K562 (cell line): ENCODE measurements at regions not wholly inside any gene's neighbourhood (a gene's known extent, or its start where the extent isn't known, plus 50 kb on each side); places are given as distances from the start of the nearest gene placed in this dataset.

Experiments
- ATAC-seq: fragments of 200-7000 bp; cut with Tn5 transposase; 3 replicates; pipeline ENCODE4 v1.9.1; 2020; ENCODE audit warnings: moderate library complexity
- BruUV-seq: library from RNA; stranded (reverse); fragments of 400-500 nt; replicated peaks from 2 replicates; lab custom pipeline; 2021; lab: Mats Ljungman, UMichigan
- CTCF ChIA-PET: fragments of 300-600 bp; formaldehyde crosslinking; extraction: SDS; loops from one replicate; lab custom pipeline; 2021; ENCODE audit warnings: low intra/inter-chr PET ratio; lab: Yijun Ruan, JAX
- POLR2A ChIA-PET: fragments of 300-600, 350-650 bp; sonication (Branson Sonifier 250); formaldehyde crosslinking; extraction: SDS; loops from one replicate; lab custom pipeline; 2021; ENCODE audit warnings: antibody characterized with exemption, inconsistent platforms; lab: Yijun Ruan, JAX
- DNase-seq, 4 experiments: peaks; one replicate each; pipeline versions ENCODE4 v3.0.0 to v3.0.0-alpha.2; 2011 to 2018; ENCODE audit warnings: low spot score in 3 of 4, mixed read lengths in 3 of 4; ENCODE audit errors: extremely low read depth in 1 of 4
- FAIRE-seq: peaks from 2 replicates; lab custom pipeline; 2011; peaks lifted over from hg19 to GRCh38; lab: Jason Lieb, UNC
- H2AFZ ChIP-seq: 2 replicates; pipeline ENCODE4 v1.6.0; 2011; ENCODE audit warnings: low read depth, low read length, control low read depth, inconsistent platforms
- H3K27ac ChIP-seq: fragments of 200-600 bp; 3 replicates; pipeline ENCODE4 v1.8.0; 2011; ENCODE audit warnings: low read depth, mild to moderate bottlenecking, control low read depth, inconsistent platforms, low read length, moderate library complexity, mixed read lengths; ENCODE audit errors: extremely low read depth
- H3K27me3 ChIP-seq, 2 experiments: fragments of 300-600 bp in 1 of 2; 2 replicates in 1 of 2; 3 replicates in 1 of 2; pipeline versions ENCODE4 v1.6.0 to v1.8.0; 2011; ENCODE audit warnings: inconsistent platforms in 2 of 2, low read length in 2 of 2, mild to moderate bottlenecking in 1 of 2, mixed read lengths in 1 of 2, moderate library complexity in 1 of 2; ENCODE audit not compliant: control insufficient read depth in 2 of 2, insufficient read depth in 2 of 2
- H3K36me3 ChIP-seq: fragments of 300-600 bp; 3 replicates; pipeline ENCODE4 v1.8.0; 2011; ENCODE audit warnings: mild to moderate bottlenecking, low read length, inconsistent platforms; ENCODE audit not compliant: control insufficient read depth, insufficient read depth
- H3K4me1 ChIP-seq, 2 experiments: fragments of 200-600 bp in 1 of 2; replicated peaks in 1 of 2; 2 replicates in 1 of 2; 3 replicates in 1 of 2; pipeline versions ENCODE4 v1.5.1 to v1.8.0; 2011; ENCODE audit warnings: inconsistent platforms in 2 of 2, low read length in 2 of 2, mild to moderate bottlenecking in 1 of 2, mixed read lengths in 1 of 2, moderate library complexity in 1 of 2; ENCODE audit not compliant: control insufficient read depth in 2 of 2, insufficient read depth in 2 of 2
- H3K4me2 ChIP-seq: 2 replicates; pipeline ENCODE4 v1.6.1; 2011; ENCODE audit warnings: low read length, control low read depth, inconsistent platforms, mixed read lengths; ENCODE audit not compliant: insufficient read depth
- H3K4me3 ChIP-seq: fragments of 200-600 bp; sonication (generic), shearing (Covaris generic); 2 replicates; pipeline ENCODE4 v1.5.1; 2016; ENCODE audit warnings: control low read depth, inconsistent platforms
- H3K79me2 ChIP-seq: fragments of 200-600 bp; 3 replicates; pipeline ENCODE4 v1.8.0; 2011; ENCODE audit warnings: low read length, inconsistent platforms; ENCODE audit not compliant: control insufficient read depth, insufficient read depth
- H3K9ac ChIP-seq, 2 experiments: 2 replicates each; pipeline versions ENCODE4 v1.6.0 to v1.6.1; 2011; ENCODE audit warnings: low read depth in 2 of 2, low read length in 2 of 2, control low read depth in 1 of 2, inconsistent platforms in 1 of 2, mild to moderate bottlenecking in 1 of 2, mixed read lengths in 1 of 2; ENCODE audit not compliant: insufficient read depth in 1 of 2
- H3K9me1 ChIP-seq: one replicate; pipeline ENCODE4 v1.6.0; 2011; ENCODE audit warnings: inconsistent platforms, mild to moderate bottlenecking, low read length, moderate library complexity; ENCODE audit not compliant: control insufficient read depth, insufficient read depth
- H3K9me3 ChIP-seq: replicated peaks from 2 replicates; pipeline ENCODE4 v1.5.1; 2011; ENCODE audit warnings: low read depth, low read length, inconsistent platforms; ENCODE audit not compliant: control insufficient read depth, insufficient read depth
- H4K20me1 ChIP-seq: replicated peaks from 2 replicates; pipeline ENCODE4 v1.6.1; 2011; ENCODE audit warnings: low read length, inconsistent platforms, mixed read lengths; ENCODE audit not compliant: control insufficient read depth, insufficient read depth
- CEBPG ChIP-seq, 3 experiments: fragments of 200-800 bp in 1 of 3; sonication (Bioruptor generic) in 1 of 3; sonication (generic) in 1 of 3; formaldehyde crosslinking in 1 of 3; IDR thresholded peaks in 2 of 3; conservative IDR thresholded peaks in 1 of 3; 2 replicates each; pipeline versions ENCODE4 v1.6.1 to v1.8.0; 2016 to 2022; ENCODE audit warnings: missing compliant biosample characterization in 2 of 3, missing genetic modification characterization in 2 of 3, mild to moderate bottlenecking in 1 of 3, missing genetic modification reagents in 1 of 3
- HEY1 ChIP-seq: fragments of 250-450 bp; sonication (Bioruptor Pico); IDR thresholded peaks from 2 replicates; pipeline ENCODE4 v1.5.0; 2020; ENCODE audit warnings: mild to moderate bottlenecking, moderate library complexity, borderline replicate concordance
- IFI16 ChIP-seq: fragments of 250-450 bp; sonication (Bioruptor Pico); IDR thresholded peaks from 2 replicates; pipeline ENCODE4 v2.1.2; 2022; ENCODE audit warnings: mild to moderate bottlenecking, inconsistent platforms
- NFE2L1 ChIP-seq: fragments of 450-650 bp; IDR thresholded peaks from 2 replicates; pipeline ENCODE4 v1.6.1; 2016; ENCODE audit warnings: missing genetic modification characterization, low read depth, mild to moderate bottlenecking, missing compliant biosample characterization, moderate library complexity, borderline replicate concordance
- SNIP1 ChIP-seq: fragments of 450-650 bp; IDR thresholded peaks from 2 replicates; pipeline ENCODE4 v1.7.1; 2017; ENCODE audit warnings: low read depth, mild to moderate bottlenecking
- in situ Hi-C: fragments of 300-500 bp; cut with MboI; formaldehyde crosslinking; loops from 4 replicates; pipeline ENCODE4 v1.15.0; 2018; ENCODE audit warnings: inconsistent platforms, mixed read lengths
- intact Hi-C: fragments of 100-400 bp; cut with micrococcal nuclease; formaldehyde crosslinking; loops from 2 replicates; pipeline ENCODE4 v1.14.2; 2022
- TF ChIP-seq, protein P1 (sequence below), 3 experiments: IDR thresholded peaks in 2 of 3; conservative IDR thresholded peaks in 1 of 3; 2 replicates each; pipeline ENCODE4 v1.5.1; 2011 to 2012; ENCODE audit warnings: low read length in 3 of 3, mild to moderate bottlenecking in 3 of 3, control low read depth in 2 of 3, improper control_type of control experiment in 1 of 3, inconsistent platforms in 1 of 3, low read depth in 1 of 3, mixed read lengths in 1 of 3, moderate library complexity in 1 of 3; ENCODE audit not compliant: insufficient read depth in 2 of 3
- TF ChIP-seq, protein P2 (sequence below): fragments of 450-650 bp; formaldehyde crosslinking; IDR thresholded peaks from 2 replicates; pipeline ENCODE4 v1.4.0; 2020; ENCODE audit warnings: mild to moderate bottlenecking, moderate library complexity
- TF ChIP-seq, protein P3 (sequence below): fragments of 250-450 bp; sonication (Bioruptor Pico); IDR thresholded peaks from 2 replicates; pipeline ENCODE4 v1.4.0; 2020; ENCODE audit warnings: mild to moderate bottlenecking, moderate library complexity

DNA sequence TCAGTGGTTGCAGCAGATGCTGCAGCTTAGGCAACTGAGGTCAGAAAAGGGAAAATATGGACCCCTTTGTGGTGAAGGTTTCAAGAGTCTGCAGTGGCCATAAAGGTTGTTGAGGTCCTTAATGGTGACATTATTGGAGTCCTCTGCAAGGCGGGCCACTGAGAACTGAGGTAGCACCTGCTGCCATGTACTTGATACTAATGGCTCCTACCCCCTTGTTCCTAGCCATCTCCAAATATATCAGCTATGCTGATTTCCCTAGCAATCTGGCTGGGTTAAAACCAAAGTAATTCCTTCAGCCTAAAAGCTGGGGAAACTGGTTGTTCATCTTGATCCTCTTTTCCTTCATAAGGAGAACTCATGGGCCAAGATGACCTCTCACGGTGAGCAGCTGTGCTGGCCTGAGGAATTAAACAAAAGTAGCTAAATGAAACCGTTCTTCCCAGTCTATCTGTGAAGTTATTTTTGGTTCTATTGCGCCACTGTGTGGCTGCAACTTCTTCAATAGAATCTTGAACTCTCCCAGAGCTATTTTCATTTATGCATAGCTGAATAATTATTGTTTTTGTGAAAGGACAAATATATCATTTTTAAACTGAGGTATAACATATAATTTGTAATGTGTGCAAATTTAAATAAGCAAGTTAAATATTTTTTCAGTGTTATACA lies 76.1 kb upstream of the PLSCR4 start (continued):
- TF ChIP-seq, protein P1, sequence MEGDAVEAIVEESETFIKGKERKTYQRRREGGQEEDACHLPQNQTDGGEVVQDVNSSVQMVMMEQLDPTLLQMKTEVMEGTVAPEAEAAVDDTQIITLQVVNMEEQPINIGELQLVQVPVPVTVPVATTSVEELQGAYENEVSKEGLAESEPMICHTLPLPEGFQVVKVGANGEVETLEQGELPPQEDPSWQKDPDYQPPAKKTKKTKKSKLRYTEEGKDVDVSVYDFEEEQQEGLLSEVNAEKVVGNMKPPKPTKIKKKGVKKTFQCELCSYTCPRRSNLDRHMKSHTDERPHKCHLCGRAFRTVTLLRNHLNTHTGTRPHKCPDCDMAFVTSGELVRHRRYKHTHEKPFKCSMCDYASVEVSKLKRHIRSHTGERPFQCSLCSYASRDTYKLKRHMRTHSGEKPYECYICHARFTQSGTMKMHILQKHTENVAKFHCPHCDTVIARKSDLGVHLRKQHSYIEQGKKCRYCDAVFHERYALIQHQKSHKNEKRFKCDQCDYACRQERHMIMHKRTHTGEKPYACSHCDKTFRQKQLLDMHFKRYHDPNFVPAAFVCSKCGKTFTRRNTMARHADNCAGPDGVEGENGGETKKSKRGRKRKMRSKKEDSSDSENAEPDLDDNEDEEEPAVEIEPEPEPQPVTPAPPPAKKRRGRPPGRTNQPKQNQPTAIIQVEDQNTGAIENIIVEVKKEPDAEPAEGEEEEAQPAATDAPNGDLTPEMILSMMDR (IDR thresholded peaks at IDR 0.05 in 2 of 3, conservative IDR thresholded peaks at IDR 0.05 in 1 of 3; ENCODE audit: insufficient read depth in 2 of 3, low read depth in 1 of 3, low read length in 3 of 3): peak; percentile 19 to 47 (median 24); a peak in 3 of 6 replicates
- TF ChIP-seq, protein P2, sequence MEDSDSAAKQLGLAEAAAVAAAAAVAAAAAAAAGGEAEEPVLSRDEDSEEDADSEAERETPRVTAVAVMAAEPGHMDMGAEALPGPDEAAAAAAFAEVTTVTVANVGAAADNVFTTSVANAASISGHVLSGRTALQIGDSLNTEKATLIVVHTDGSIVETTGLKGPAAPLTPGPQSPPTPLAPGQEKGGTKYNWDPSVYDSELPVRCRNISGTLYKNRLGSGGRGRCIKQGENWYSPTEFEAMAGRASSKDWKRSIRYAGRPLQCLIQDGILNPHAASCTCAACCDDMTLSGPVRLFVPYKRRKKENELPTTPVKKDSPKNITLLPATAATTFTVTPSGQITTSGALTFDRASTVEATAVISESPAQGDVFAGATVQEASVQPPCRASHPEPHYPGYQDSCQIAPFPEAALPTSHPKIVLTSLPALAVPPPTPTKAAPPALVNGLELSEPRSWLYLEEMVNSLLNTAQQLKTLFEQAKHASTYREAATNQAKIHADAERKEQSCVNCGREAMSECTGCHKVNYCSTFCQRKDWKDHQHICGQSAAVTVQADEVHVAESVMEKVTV (CRISPR knock-in tag): peak; percentile 34; the same call in 1 of the 2 replicates

DNA sequence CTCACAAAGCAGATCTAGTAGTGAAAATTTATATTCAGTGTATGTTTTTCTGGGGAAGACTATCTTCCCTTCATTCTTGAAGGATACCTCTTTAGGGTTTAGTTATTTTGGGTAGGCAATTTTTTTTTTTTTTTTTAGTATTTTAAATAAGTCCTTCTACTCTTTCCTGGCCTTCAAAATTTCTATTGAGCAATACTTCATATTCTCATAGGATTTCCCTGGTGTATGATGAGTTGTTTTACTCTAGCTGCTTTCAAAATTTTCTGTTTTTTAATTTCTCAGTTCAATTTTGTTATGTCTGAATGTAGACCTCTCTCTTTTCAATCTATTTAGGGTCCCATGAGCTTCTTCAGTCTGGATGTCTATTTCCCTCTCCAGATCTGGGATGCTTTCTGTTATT lies 74.3 kb upstream of the PLSCR4 start:
- no peaks in the 10 kb centered on the region for H3K4me1 ChIP-seq
- ChIA-PET POLR2A (no interaction called here), CTCF (interaction anchor here (0.7 to 0.9 kb wide), 2 partner anchors 102 to 107 kb away, joined by 3 read pairs; no protein-coding TSS in a partner anchor)
- H2AFZ ChIP-seq: no peak overlapping the region
- TF ChIP-seq SNIP1 (no peak), HEY1 (no peak), CEBPG (CRISPR knock-in tag; IDR thresholded peaks at IDR 0.05) (no peak), CEBPG (tag; conservative IDR thresholded peaks at IDR 0.05 in 1 of 2, IDR thresholded peaks at IDR 0.05 in 1 of 2) (peak in 1 of 2 experiments; percentile 13; a peak in 1 of 4 replicates), NFE2L1 (tag) (no peak), IFI16 (no peak)
- TF ChIP-seq, protein P3, sequence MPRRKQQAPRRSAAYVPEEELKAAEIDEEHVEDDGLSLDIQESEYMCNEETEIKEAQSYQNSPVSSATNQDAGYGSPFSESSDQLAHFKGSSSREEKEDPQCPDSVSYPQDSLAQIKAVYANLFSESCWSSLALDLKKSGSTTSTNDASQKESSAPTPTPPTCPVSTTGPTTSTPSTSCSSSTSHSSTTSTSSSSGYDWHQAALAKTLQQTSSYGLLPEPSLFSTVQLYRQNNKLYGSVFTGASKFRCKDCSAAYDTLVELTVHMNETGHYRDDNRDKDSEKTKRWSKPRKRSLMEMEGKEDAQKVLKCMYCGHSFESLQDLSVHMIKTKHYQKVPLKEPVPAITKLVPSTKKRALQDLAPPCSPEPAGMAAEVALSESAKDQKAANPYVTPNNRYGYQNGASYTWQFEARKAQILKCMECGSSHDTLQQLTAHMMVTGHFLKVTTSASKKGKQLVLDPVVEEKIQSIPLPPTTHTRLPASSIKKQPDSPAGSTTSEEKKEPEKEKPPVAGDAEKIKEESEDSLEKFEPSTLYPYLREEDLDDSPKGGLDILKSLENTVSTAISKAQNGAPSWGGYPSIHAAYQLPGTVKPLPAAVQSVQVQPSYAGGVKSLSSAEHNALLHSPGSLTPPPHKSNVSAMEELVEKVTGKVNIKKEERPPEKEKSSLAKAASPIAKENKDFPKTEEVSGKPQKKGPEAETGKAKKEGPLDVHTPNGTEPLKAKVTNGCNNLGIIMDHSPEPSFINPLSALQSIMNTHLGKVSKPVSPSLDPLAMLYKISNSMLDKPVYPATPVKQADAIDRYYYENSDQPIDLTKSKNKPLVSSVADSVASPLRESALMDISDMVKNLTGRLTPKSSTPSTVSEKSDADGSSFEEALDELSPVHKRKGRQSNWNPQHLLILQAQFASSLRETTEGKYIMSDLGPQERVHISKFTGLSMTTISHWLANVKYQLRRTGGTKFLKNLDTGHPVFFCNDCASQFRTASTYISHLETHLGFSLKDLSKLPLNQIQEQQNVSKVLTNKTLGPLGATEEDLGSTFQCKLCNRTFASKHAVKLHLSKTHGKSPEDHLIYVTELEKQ (CRISPR knock-in tag): no peak
- no peak overlapping the region for H3K27ac ChIP-seq
- intact Hi-C loops (no loop called here), in situ Hi-C loops (loop anchor here (25.0 kb wide), 1 partner anchor 262 kb away; no protein-coding TSS in a partner anchor)
- no peak for DNase-seq
- no peaks in the 10 kb centered on the region for H3K9me3 ChIP-seq
- H3K9me1 ChIP-seq: no peaks in the 10 kb centered on the region
- H4K20me1 ChIP-seq: no peaks in the 10 kb centered on the region
- H3K4me3 ChIP-seq: no peak overlapping the region
- no peaks in the 10 kb centered on the region for H3K36me3 ChIP-seq
- H3K4me2 ChIP-seq: no peak overlapping the region
- no peaks in the 10 kb centered on the region for H3K79me2 ChIP-seq
- no peak for FAIRE-seq
- BruUV-seq: no TSS peak
- ATAC-seq: no peak
- H3K27me3 ChIP-seq: no peaks in the 10 kb centered on the region
- H3K9ac ChIP-seq: no peak overlapping the region
